DOHH2 (cell line): ENCODE measurements at regions not wholly inside any gene's neighbourhood (a gene's known extent, or its start where the extent isn't known, plus 50 kb on each side); places are given as distances from the start of the nearest gene placed in this dataset.

Source experiments
- EZH2phosphoT487 ChIP-seq: fragments of 200-600 bp; sonication (generic); IDR thresholded peaks from 2 replicates; pipeline ENCODE4 v1.6.1; 2017; ENCODE audit warnings: borderline replicate concordance, mild to moderate bottlenecking, antibody characterized with exemption, low read length, moderate library complexity, mixed read lengths
- TF ChIP-seq, protein P1 (sequence below): fragments of 200-600 bp; sonication (generic); IDR thresholded peaks from one replicate; pipeline ENCODE4 v1.5.1; 2014; ENCODE audit warnings: antibody characterized with exemption, mild to moderate bottlenecking, low read depth, low read length; ENCODE audit not compliant: poor library complexity, severe bottlenecking

DNA sequence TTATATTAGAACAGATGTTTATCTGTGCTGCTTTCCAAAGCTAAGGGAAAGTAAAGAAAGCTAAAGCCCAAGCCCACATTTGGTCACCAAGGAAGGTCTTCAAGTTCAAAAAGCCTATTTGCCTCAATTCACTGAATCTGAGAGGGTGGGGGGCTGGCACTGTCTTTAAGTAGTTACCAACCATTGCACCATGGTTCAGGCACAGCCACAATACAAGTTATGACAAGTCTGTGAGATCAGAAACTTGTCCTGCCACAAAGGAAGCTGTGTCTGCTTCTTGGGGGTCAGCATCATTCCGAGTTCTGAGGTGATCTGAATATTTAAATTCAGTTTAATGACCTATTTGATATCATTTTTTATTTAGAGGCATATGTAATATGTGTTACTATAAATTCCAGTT is 78.3 kb upstream of the OPRM1 start:
- TF ChIP-seq, protein P1, sequence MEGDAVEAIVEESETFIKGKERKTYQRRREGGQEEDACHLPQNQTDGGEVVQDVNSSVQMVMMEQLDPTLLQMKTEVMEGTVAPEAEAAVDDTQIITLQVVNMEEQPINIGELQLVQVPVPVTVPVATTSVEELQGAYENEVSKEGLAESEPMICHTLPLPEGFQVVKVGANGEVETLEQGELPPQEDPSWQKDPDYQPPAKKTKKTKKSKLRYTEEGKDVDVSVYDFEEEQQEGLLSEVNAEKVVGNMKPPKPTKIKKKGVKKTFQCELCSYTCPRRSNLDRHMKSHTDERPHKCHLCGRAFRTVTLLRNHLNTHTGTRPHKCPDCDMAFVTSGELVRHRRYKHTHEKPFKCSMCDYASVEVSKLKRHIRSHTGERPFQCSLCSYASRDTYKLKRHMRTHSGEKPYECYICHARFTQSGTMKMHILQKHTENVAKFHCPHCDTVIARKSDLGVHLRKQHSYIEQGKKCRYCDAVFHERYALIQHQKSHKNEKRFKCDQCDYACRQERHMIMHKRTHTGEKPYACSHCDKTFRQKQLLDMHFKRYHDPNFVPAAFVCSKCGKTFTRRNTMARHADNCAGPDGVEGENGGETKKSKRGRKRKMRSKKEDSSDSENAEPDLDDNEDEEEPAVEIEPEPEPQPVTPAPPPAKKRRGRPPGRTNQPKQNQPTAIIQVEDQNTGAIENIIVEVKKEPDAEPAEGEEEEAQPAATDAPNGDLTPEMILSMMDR, result no peak
- no peak for TF ChIP-seq EZH2phosphoT487
